ENCODE measurements at regions not wholly inside any gene's neighbourhood (a gene's known extent, or its start where the extent isn't known, plus 50 kb on each side); places are given as distances from the start of the nearest gene placed in this dataset.
A peak's percentile ranks its signal among the peaks of the same experiment; 100 is the strongest.

GRCh38 chr6:147106759-147107401, 97.3 kb upstream of the STXBP5 start:
- Histone ChIP-seq H3K9ac (ENCODE audit: low read length) (no peak overlapping the region), H3K27me3 (ENCODE audit: control insufficient read depth, insufficient read depth, low read length) (no peaks in the 10 kb centered on the region), H3K9me3 (ENCODE audit: control insufficient read depth, low read depth, low read length) (no peaks in the 10 kb centered on the region), H3K27ac (ENCODE audit: low read length) (no peak overlapping the region), H3K4me1 (ENCODE audit: control insufficient read depth, low read depth, low read length) (no peaks in the 10 kb centered on the region), H3K36me3 (ENCODE audit: control insufficient read depth, low read depth, low read length) (no peaks in the 10 kb centered on the region), H3K4me3 (ENCODE audit: low read length) (no peak overlapping the region)

GRCh38 chr6:147108259-147108910, 95.8 kb upstream of the STXBP5 start:
- Histone ChIP-seq H3K27me3 (ENCODE audit: control insufficient read depth, insufficient read depth, low read length) (no peaks in the 10 kb centered on the region), H3K9ac (ENCODE audit: low read length) (no peak overlapping the region), H3K36me3 (ENCODE audit: control insufficient read depth, low read depth, low read length) (no peaks in the 10 kb centered on the region), H3K9me3 (ENCODE audit: control insufficient read depth, low read depth, low read length) (no peaks in the 10 kb centered on the region), H3K4me1 (ENCODE audit: control insufficient read depth, low read depth, low read length) (no peaks in the 10 kb centered on the region), H3K27ac (ENCODE audit: low read length) (no peak overlapping the region), H3K4me3 (ENCODE audit: low read length) (no peak overlapping the region)

DNA sequence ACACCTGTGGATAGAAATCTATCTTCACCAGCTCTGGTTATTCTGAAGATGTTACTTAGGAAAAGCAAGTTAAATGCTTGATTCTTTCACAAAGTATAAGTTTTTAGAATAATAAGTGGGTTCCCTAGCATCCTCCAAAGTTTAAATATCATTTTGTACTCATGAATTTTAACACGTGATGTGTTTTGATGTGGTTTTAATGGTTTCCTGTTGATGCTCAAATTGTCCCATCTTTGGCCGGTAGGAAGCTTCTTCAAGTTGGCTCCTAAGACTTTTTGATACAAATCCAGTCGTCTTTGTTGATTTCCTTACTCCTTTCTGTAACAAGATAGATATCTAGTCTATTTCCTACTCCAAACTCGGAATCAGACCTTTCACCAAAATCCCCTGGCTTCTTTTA, 94.5 kb upstream of the STXBP5 start:
- no peak overlapping the region for H3K27ac ChIP-seq (ENCODE audit: low read length)
- no peak overlapping the region for H3K9ac ChIP-seq (ENCODE audit: low read length)
- no peaks in the 10 kb centered on the region for H3K27me3 ChIP-seq (ENCODE audit: control insufficient read depth, insufficient read depth, low read length)
- no peaks in the 10 kb centered on the region for H3K36me3 ChIP-seq (ENCODE audit: control insufficient read depth, low read depth, low read length)
- no peak overlapping the region for H3K4me3 ChIP-seq (ENCODE audit: low read length)
- H3K4me1 ChIP-seq (ENCODE audit: control insufficient read depth, low read depth, low read length) = no peaks in the 10 kb centered on the region
- no peaks in the 10 kb centered on the region for H3K9me3 ChIP-seq (ENCODE audit: control insufficient read depth, low read depth, low read length)

GRCh38 chr6:147116056-147116455, 88.2 kb upstream of the STXBP5 start:
- H3K27me3 ChIP-seq (ENCODE audit: control insufficient read depth, insufficient read depth, low read length) = no peaks in the 10 kb centered on the region
- H3K4me1 ChIP-seq (ENCODE audit: control insufficient read depth, low read depth, low read length) = no peaks in the 10 kb centered on the region
- no peak overlapping the region for H3K4me3 ChIP-seq (ENCODE audit: low read length)
- H3K9me3 ChIP-seq (ENCODE audit: control insufficient read depth, low read depth, low read length) = no peaks in the 10 kb centered on the region
- no peaks in the 10 kb centered on the region for H3K36me3 ChIP-seq (ENCODE audit: control insufficient read depth, low read depth, low read length)
- H3K9ac ChIP-seq (ENCODE audit: low read length) = no peak overlapping the region
- no peak overlapping the region for H3K27ac ChIP-seq (ENCODE audit: low read length)

GRCh38 chr6:147117011-147117410, 87.2 kb upstream of the STXBP5 start:
- Histone ChIP-seq H3K4me1 (ENCODE audit: control insufficient read depth, low read depth, low read length) (no peaks in the 10 kb centered on the region), H3K9ac (ENCODE audit: low read length) (no peak overlapping the region), H3K36me3 (ENCODE audit: control insufficient read depth, low read depth, low read length) (no peaks in the 10 kb centered on the region), H3K4me3 (ENCODE audit: low read length) (no peak overlapping the region), H3K27me3 (ENCODE audit: control insufficient read depth, insufficient read depth, low read length) (no peaks in the 10 kb centered on the region), H3K27ac (ENCODE audit: low read length) (no peak overlapping the region), H3K9me3 (ENCODE audit: control insufficient read depth, low read depth, low read length) (no peaks in the 10 kb centered on the region)

- H3K9me3 ChIP-seq (ENCODE audit: control insufficient read depth, low read depth, low read length) = no peaks in the 10 kb centered on the region
- H3K27ac ChIP-seq (ENCODE audit: low read length) = no peak overlapping the region
- H3K36me3 ChIP-seq (ENCODE audit: control insufficient read depth, low read depth, low read length) = no peaks in the 10 kb centered on the region
- no peaks in the 10 kb centered on the region for H3K4me1 ChIP-seq (ENCODE audit: control insufficient read depth, low read depth, low read length)
- H3K9ac ChIP-seq (ENCODE audit: low read length) = no peak overlapping the region
- no peaks in the 10 kb centered on the region for H3K27me3 ChIP-seq (ENCODE audit: control insufficient read depth, insufficient read depth, low read length)
- no peak overlapping the region for H3K4me3 ChIP-seq (ENCODE audit: low read length)
Observed at GRCh38 chr6:147117580-147117979, 86.6 kb upstream of the STXBP5 start.

DNA sequence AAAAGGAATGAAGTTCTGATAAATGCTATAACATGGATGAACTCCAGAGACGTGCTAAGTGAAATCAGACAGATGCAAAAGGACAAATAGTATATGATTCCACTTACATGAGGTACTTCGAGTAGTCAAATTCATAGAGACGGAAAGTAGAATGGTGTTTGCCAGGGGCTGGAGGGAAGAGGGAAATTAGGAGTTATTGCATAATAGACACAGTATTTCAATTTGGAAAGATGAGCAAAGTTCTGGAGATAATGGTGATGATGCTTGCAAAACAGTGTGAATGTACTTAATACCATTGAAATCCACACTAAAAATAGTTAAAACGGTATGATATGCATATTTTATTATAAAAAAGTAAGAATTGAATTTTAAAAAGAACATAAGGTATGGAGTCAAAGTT, 84.9 kb upstream of the STXBP5 start:
- H3K4me3 ChIP-seq (ENCODE audit: low read length) = no peak overlapping the region
- no peaks in the 10 kb centered on the region for H3K9me3 ChIP-seq (ENCODE audit: control insufficient read depth, low read depth, low read length)
- H3K27me3 ChIP-seq (ENCODE audit: control insufficient read depth, insufficient read depth, low read length) = no peaks in the 10 kb centered on the region
- no peaks in the 10 kb centered on the region for H3K36me3 ChIP-seq (ENCODE audit: control insufficient read depth, low read depth, low read length)
- no peak overlapping the region for H3K9ac ChIP-seq (ENCODE audit: low read length)
- H3K27ac ChIP-seq (ENCODE audit: low read length) = no peak overlapping the region
- H3K4me1 ChIP-seq (ENCODE audit: control insufficient read depth, low read depth, low read length) = no peaks in the 10 kb centered on the region

GRCh38 chr6:147122823-147123222, 81.4 kb upstream of the STXBP5 start:
- no peak overlapping the region for H3K9ac ChIP-seq (ENCODE audit: low read length)
- H3K4me1 ChIP-seq (ENCODE audit: control insufficient read depth, low read depth, low read length) = peaks cover 7% of the 10 kb centered on the region
- no peak overlapping the region for H3K27ac ChIP-seq (ENCODE audit: low read length)
- no peaks in the 10 kb centered on the region for H3K27me3 ChIP-seq (ENCODE audit: control insufficient read depth, insufficient read depth, low read length)
- no peaks in the 10 kb centered on the region for H3K36me3 ChIP-seq (ENCODE audit: control insufficient read depth, low read depth, low read length)
- H3K4me3 ChIP-seq (ENCODE audit: low read length) = no peak overlapping the region
- H3K9me3 ChIP-seq (ENCODE audit: control insufficient read depth, low read depth, low read length) = no peaks in the 10 kb centered on the region

DNA sequence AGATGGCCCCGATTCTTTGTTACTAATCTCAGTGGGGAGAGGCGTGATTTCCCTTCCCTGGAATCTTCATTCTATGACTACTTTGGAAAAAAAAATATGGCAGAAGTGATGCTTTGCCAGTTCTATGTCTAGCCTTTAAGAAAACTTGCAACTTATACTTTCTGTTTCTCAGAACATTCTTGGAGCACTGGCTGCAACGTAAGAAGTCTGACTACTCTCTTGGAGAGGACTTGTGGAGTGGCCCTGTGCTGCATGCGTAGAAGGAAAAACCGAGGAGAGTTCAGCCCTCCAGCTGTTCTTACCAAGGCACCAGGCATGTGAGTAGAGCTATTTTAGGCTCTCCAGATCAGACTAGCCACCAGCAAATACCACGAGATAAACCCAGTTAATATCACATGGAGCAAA, 77.6 kb upstream of the STXBP5 start:
- Histone ChIP-seq H3K9me3 (ENCODE audit: control insufficient read depth, low read depth, low read length) (no peaks in the 10 kb centered on the region), H3K27me3 (ENCODE audit: control insufficient read depth, insufficient read depth, low read length) (no peaks in the 10 kb centered on the region), H3K4me1 (ENCODE audit: control insufficient read depth, low read depth, low read length) (peaks cover 7% of the 10 kb centered on the region), H3K4me3 (ENCODE audit: low read length) (no peak overlapping the region), H3K36me3 (ENCODE audit: control insufficient read depth, low read depth, low read length) (no peaks in the 10 kb centered on the region), H3K27ac (ENCODE audit: low read length) (no peak overlapping the region), H3K9ac (ENCODE audit: low read length) (no peak overlapping the region)

GRCh38 chr6:147127587-147127986, 76.6 kb upstream of the STXBP5 start:
- H3K9ac ChIP-seq (ENCODE audit: low read length) = no peak overlapping the region
- no peaks in the 10 kb centered on the region for H3K36me3 ChIP-seq (ENCODE audit: control insufficient read depth, low read depth, low read length)
- peaks cover 10% of the 10 kb centered on the region for H3K4me1 ChIP-seq (ENCODE audit: control insufficient read depth, low read depth, low read length)
- H3K27me3 ChIP-seq (ENCODE audit: control insufficient read depth, insufficient read depth, low read length) = no peaks in the 10 kb centered on the region
- H3K9me3 ChIP-seq (ENCODE audit: control insufficient read depth, low read depth, low read length) = no peaks in the 10 kb centered on the region
- no peak overlapping the region for H3K4me3 ChIP-seq (ENCODE audit: low read length)
- H3K27ac ChIP-seq (ENCODE audit: low read length) = no peak overlapping the region

- Histone ChIP-seq H3K4me3 (ENCODE audit: low read length) (no peak overlapping the region), H3K4me1 (ENCODE audit: control insufficient read depth, low read depth, low read length) (peaks cover 12% of the 10 kb centered on the region), H3K9ac (ENCODE audit: low read length) (no peak overlapping the region), H3K27me3 (ENCODE audit: control insufficient read depth, insufficient read depth, low read length) (no peaks in the 10 kb centered on the region), H3K9me3 (ENCODE audit: control insufficient read depth, low read depth, low read length) (no peaks in the 10 kb centered on the region), H3K36me3 (ENCODE audit: control insufficient read depth, low read depth, low read length) (no peaks in the 10 kb centered on the region), H3K27ac (ENCODE audit: low read length) (no peak overlapping the region)
Observed at GRCh38 chr6:147128056-147128455, 76.2 kb upstream of the STXBP5 start.

GRCh38 chr6:147131532-147132128, 72.6 kb upstream of the STXBP5 start:
- H3K27ac ChIP-seq (ENCODE audit: low read length) = peak overlapping the region; percentile 27
- no peaks in the 10 kb centered on the region for H3K27me3 ChIP-seq (ENCODE audit: control insufficient read depth, insufficient read depth, low read length)
- H3K4me3 ChIP-seq (ENCODE audit: low read length) = no peak overlapping the region
- no peak overlapping the region for H3K9ac ChIP-seq (ENCODE audit: low read length)
- no peaks in the 10 kb centered on the region for H3K36me3 ChIP-seq (ENCODE audit: control insufficient read depth, low read depth, low read length)
- no peaks in the 10 kb centered on the region for H3K9me3 ChIP-seq (ENCODE audit: control insufficient read depth, low read depth, low read length)
- H3K4me1 ChIP-seq (ENCODE audit: control insufficient read depth, low read depth, low read length) = peaks cover 19% of the 10 kb centered on the region
